HFF-Myc (cell line): ENCODE measurements at regions not wholly inside any gene's neighbourhood (a gene's known extent, or its start where the extent isn't known, plus 50 kb on each side); places are given as distances from the start of the nearest gene placed in this dataset.

Experiments used
- DNase-seq: peaks from one replicate; pipeline ENCODE4 v3.0.0-alpha.2; 2011; ENCODE audit warnings: low read depth; ENCODE audit errors: extremely low read depth
- H3K4me3 ChIP-seq: replicated peaks from 2 replicates; pipeline ENCODE4 v1.5.1; 2011; ENCODE audit warnings: low read depth, mild to moderate bottlenecking, control low read depth, low read length
- TF ChIP-seq, protein P1 (sequence below): IDR thresholded peaks from 2 replicates; pipeline ENCODE4 v1.5.1; 2012; ENCODE audit warnings: mild to moderate bottlenecking, low read depth, low read length, control low read depth; ENCODE audit errors: missing control alignments

DNA sequence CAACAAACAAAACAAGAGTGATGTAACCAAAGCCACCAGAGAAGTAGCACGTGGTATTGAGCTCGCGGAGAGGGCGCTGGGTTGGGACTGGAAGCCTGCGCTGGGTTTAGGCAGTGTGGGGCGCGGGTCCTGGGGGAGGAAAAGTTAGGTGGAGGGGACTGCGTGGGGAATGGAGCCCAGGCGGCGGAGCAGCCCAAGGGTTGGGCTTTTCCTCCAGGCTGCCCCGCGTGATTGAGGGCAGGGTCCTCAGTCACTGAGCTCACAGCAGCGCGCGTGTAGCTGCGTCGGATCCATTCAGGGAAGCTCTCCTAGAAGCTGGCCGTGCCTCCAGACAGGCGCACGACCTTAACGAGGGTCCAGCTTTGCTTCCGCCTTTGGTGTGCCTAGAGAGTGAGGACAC, 357.4 kb downstream of the GALR1 start:
- TF ChIP-seq, protein P1, sequence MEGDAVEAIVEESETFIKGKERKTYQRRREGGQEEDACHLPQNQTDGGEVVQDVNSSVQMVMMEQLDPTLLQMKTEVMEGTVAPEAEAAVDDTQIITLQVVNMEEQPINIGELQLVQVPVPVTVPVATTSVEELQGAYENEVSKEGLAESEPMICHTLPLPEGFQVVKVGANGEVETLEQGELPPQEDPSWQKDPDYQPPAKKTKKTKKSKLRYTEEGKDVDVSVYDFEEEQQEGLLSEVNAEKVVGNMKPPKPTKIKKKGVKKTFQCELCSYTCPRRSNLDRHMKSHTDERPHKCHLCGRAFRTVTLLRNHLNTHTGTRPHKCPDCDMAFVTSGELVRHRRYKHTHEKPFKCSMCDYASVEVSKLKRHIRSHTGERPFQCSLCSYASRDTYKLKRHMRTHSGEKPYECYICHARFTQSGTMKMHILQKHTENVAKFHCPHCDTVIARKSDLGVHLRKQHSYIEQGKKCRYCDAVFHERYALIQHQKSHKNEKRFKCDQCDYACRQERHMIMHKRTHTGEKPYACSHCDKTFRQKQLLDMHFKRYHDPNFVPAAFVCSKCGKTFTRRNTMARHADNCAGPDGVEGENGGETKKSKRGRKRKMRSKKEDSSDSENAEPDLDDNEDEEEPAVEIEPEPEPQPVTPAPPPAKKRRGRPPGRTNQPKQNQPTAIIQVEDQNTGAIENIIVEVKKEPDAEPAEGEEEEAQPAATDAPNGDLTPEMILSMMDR = no peak
- H3K4me3 ChIP-seq = no peak overlapping the region
- DNase-seq = no peak

DNA sequence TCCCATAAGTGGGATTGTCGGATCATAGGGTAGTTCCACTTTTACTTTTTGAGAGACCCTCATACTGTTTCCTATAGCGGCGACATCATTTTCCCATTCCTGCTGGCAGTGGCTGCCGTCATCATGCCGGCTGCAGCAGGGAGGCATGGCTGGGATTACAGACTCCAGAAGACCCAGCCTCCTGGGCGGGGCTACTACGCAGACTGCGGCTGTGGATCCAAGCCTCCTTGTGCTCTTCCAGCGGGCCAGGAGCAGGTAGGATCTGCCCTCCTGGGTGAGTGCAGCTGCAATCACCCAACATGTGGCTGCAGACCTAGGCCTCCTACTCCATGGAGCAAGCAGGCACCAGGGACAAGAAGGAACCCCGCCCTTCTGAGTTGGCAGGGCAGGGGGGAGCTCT, 359.2 kb downstream of the GALR1 start:
- no peak overlapping the region for H3K4me3 ChIP-seq
- TF ChIP-seq, protein P1 = no peak
- no peak for DNase-seq

DNA sequence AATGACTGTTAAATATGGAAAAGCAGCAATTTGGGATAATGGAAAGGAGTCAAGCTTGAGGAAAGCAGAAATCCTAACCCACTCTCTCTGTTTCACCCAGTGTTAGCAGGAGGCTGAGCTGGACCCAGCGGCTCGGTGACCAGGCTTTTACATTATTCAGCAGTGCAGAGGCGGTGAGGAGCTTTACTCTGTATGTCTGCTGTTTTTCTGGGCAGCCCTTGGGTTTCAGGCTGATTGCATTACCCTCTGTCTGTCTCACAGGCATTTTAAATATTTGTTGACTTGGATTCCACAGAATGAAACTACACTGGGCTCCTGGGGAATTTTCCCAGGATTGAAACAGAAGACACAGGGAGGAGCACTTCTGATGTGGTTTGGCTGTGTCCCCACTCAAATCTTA, 368.0 kb downstream of the GALR1 start:
- TF ChIP-seq, protein P1 = no peak
- H3K4me3 ChIP-seq = no peak overlapping the region
- no peak for DNase-seq

- TF ChIP-seq, protein P1 = no peak
- no peak overlapping the region for H3K4me3 ChIP-seq
These were observed 369.9 kb downstream of the GALR1 start for GRCh38 chr18:77619525-77619924.

DNA sequence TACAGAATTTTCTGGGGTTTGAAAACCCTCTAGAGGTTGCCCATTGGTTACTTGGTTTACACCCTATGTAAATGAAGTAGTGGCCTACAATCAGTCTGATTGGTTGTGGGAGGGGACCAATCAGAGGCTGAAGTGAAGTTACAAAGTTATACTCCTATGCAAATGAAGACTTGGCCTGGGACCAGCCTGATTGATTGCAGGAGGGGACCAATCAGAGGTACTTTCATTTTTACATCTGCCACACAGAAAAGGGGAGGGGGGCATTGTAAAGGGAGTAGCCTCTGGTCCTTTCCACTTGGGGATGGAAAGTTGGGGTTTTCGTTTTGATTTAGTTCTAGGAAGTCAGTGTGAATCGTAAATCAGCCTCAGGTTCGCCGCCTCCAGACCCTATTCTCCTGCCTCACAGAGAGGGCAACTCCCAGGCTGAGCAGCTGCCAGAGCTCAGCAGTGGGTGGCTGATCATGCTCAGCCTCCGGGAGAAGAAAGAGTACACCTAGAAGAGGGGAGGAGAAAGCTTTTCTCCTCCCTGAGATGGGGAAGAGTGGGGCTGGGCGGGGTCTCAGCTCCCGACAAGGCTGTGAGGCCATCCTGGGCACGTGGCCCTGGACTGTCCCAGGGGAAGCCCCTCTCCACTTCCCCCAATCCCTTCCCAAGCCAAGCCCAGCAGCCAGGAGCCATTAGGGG, 372.5 kb downstream of the GALR1 start:
- TF ChIP-seq, protein P1 = no peak
- H3K4me3 ChIP-seq = no peak overlapping the region
- DNase-seq = no peak

More at GRCh38 chr18:77619525-77619924, 369.9 kb downstream of the GALR1 start:
- no peak for DNase-seq

DNA sequence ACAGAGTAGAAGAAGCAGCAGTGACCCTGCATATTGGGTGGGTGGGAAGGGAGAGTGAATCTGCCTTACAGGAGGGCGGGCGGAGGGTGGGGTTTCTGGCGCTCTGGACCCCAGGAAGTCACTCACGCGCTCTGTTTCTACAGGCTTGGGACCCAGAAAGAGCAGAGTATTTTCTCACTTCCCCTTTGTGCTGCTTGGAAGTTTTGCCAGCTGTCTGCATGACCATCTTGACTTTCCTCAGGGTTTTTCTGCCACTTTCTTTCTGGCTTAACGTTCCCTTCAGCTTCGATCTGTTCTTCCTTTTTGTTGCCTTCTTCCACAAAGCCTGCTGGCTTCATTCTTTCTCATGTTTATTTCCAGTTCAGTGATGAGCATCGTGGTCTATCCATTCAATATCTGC, 383.1 kb downstream of the GALR1 start:
- no peak for DNase-seq
- TF ChIP-seq, protein P1 = no peak
- no peak overlapping the region for H3K4me3 ChIP-seq

DNA sequence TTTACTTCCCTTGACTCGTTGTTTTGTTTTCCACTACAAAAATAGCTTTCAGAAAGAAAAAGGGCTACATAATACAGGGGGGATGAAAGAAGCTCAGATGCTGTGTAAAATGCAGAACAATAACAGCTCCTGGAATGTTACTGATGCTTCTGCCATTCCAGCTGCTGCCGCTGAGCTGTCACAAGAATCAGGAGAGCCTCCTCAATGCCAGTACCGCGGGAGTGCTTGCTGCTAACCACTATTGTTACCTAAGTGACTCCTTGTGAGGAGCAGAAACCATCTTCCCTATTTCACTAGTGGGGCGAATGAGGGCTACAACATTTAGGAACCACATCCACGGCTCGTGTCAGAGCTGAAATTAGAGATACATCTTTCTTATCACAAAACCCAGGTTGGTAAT, 384.8 kb downstream of the GALR1 start:
- TF ChIP-seq, protein P1 = no peak
- H3K4me3 ChIP-seq = no peak overlapping the region
- no peak for DNase-seq
